SK-N-SH (cell line): ENCODE measurements at regions not wholly inside any gene's neighbourhood (a gene's known extent, or its start where the extent isn't known, plus 50 kb on each side); places are given as distances from the start of the nearest gene placed in this dataset.

Experiments used
- EP300 ChIP-seq, 2 experiments: IDR thresholded peaks; 2 replicates each; pipeline versions ENCODE4 v1.4.0 to v1.6.1; 2012; ENCODE audit warnings: borderline replicate concordance in 1 of 2, low read depth in 1 of 2, low read length in 1 of 2
- TF ChIP-seq, protein P1 (sequence below): IDR thresholded peaks from 2 replicates; pipeline ENCODE4 v1.4.0; 2012; ENCODE audit warnings: low read depth

DNA sequence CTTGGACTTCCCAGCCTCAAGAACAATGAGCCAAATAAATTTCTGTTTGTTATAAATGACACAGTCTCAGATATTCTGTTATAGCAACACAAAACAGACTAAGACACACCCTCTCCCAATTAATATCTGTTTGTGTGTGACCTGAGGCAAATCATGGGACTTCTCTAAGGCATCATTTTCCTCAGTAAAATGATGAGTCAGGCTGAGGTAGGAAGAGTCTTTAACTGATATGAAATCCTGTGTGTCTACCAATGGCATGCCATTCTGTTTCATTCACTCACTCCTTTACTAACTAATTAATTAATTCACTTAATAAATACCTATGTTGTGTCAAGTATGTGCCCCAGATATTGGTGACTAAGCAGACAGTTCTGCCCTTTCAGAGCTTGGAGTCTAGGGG lies 258.4 kb upstream of the CRY1 start:
- TF ChIP-seq, protein P1, sequence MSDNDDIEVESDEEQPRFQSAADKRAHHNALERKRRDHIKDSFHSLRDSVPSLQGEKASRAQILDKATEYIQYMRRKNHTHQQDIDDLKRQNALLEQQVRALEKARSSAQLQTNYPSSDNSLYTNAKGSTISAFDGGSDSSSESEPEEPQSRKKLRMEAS = no peak
- TF ChIP-seq EP300 (IDR thresholded peaks at IDR 0.05; ENCODE audit: borderline replicate concordance in 1 of 2, low read depth in 1 of 2, low read length in 1 of 2) = no peak
